MM.1S (cell line): ENCODE measurements at regions not wholly inside any gene's neighbourhood (a gene's known extent, or its start where the extent isn't known, plus 50 kb on each side); places are given as distances from the start of the nearest gene placed in this dataset.

Source experiments
- CTCF ChIP-seq: fragments of 300-600 bp; sonication (generic); IDR thresholded peaks from 2 replicates; pipeline ENCODE4 v1.5.1; 2016; ENCODE audit warnings: antibody characterized with exemption, low read length, mixed read lengths
- EZH2phosphoT487 ChIP-seq: fragments of 300-600 bp; sonication (generic); IDR thresholded peaks from 2 replicates; pipeline ENCODE4 v1.6.1; 2018; ENCODE audit warnings: antibody characterized with exemption, low read length

DNA sequence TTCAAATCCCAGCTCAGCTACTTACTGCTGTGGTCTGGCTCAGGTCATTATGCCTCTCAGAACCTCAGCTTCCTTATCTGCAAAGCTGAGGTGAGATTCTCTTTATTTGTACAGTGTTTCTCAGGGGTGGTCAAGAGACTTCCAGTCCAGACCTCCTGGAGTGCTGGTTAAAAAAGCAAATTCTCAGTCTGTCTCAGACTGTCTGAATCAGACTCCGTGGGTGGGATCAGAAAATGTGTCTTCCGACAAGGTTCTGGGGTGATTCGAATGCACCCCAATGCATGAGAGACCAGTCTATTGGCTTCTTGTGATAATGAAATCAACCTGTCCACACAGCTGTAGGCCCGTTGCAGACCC is 137.7 kb upstream of the SMIM23 start:
- TF ChIP-seq CTCF (no peak), EZH2phosphoT487 (no peak)
